Neural cell (in vitro differentiated cells): ENCODE measurements at regions not wholly inside any gene's neighbourhood (a gene's known extent, or its start where the extent isn't known, plus 50 kb on each side); places are given as distances from the start of the nearest gene placed in this dataset.

Source experiments
- H2AFZ ChIP-seq: fragments of 200-600, 300-800 bp; sonication (generic), shearing (Covaris generic); 2 replicates; pipeline ENCODE4 v1.6.0; 2014; ENCODE audit warnings: low read depth, mild to moderate bottlenecking, antibody characterized with exemption, low read length, moderate library complexity
- H3F3A ChIP-seq: fragments of 200-600 bp; shearing (Covaris generic); 2 replicates; pipeline ENCODE4 v1.6.1; 2016; ENCODE audit warnings: mild to moderate bottlenecking, moderate library complexity, mixed read lengths, antibody characterized with exemption, low read length; ENCODE audit not compliant: insufficient read depth, poor library complexity, severe bottlenecking
- H3K27ac ChIP-seq: fragments of 200-600, 300-800 bp; sonication (generic), shearing (Covaris generic); 2 replicates; pipeline ENCODE4 v1.5.1; 2014; ENCODE audit warnings: mild to moderate bottlenecking, low read length, moderate library complexity
- H3K27me3 ChIP-seq: fragments of 300-800, 200-600 bp; sonication (generic), shearing (Covaris generic); 2 replicates; pipeline ENCODE4 v1.6.0; 2014; ENCODE audit warnings: mild to moderate bottlenecking, low read depth, low read length, moderate library complexity; ENCODE audit not compliant: insufficient read depth
- H3K36me3 ChIP-seq: fragments of 300-800, 200-600 bp; sonication (generic), shearing (Covaris generic); 2 replicates; pipeline ENCODE4 v1.5.1; 2014; ENCODE audit warnings: mild to moderate bottlenecking, antibody characterized with exemption, low read length, moderate library complexity; ENCODE audit not compliant: insufficient read depth
- H3K4me2 ChIP-seq: fragments of 300-800, 200-600 bp; sonication (generic), shearing (Covaris generic); 2 replicates; pipeline ENCODE4 v1.6.0; 2014; ENCODE audit warnings: mild to moderate bottlenecking, low read length
- H3K4me3 ChIP-seq: fragments of 300-800, 200-600 bp; sonication (generic), shearing (Covaris generic); 2 replicates; pipeline ENCODE4 v1.5.1; 2014; ENCODE audit warnings: mild to moderate bottlenecking, low read length, moderate library complexity
- H3K79me2 ChIP-seq: fragments of 200-600 bp; shearing (Covaris generic); replicated peaks from 2 replicates; pipeline ENCODE4 v1.6.0; 2014; ENCODE audit warnings: mild to moderate bottlenecking, low read length, moderate library complexity; ENCODE audit not compliant: insufficient read depth
- H3K9ac ChIP-seq: fragments of 300-800, 200-600 bp; sonication (generic), shearing (Covaris generic); 2 replicates; pipeline ENCODE4 v1.6.1; 2016; ENCODE audit warnings: mild to moderate bottlenecking, low read length, mixed read lengths
- H3K9me2 ChIP-seq: fragments of 200-600 bp; shearing (Covaris generic); 2 replicates; pipeline ENCODE4 v1.6.1; 2016; ENCODE audit warnings: mild to moderate bottlenecking, low read length, mixed read lengths; ENCODE audit not compliant: insufficient read depth
- H3K9me3 ChIP-seq: fragments of 200-600, 300-800 bp; sonication (generic), shearing (Covaris generic); 2 replicates; pipeline ENCODE4 v1.6.1; 2016; ENCODE audit warnings: mild to moderate bottlenecking, mixed run types, low read length, moderate library complexity, mixed read lengths
- H4K20me1 ChIP-seq: fragments of 200-600 bp; shearing (Covaris generic); 2 replicates; pipeline ENCODE4 v1.6.1; 2016; ENCODE audit warnings: mild to moderate bottlenecking, mixed run types; ENCODE audit not compliant: insufficient read depth
- EP300 ChIP-seq: fragments of 450-650 bp; conservative IDR thresholded peaks from 2 replicates; pipeline ENCODE4 v1.6.1; 2014; ENCODE audit warnings: antibody characterized with exemption, mild to moderate bottlenecking, moderate library complexity; ENCODE audit not compliant: poor library complexity, severe bottlenecking
- EZH2 ChIP-seq: fragments of 200-600, 300-800 bp; shearing (Covaris generic), sonication (generic); IDR thresholded peaks from 2 replicates; pipeline ENCODE4 v1.6.1; 2014; ENCODE audit warnings: antibody characterized with exemption, low read length, borderline replicate concordance, mild to moderate bottlenecking; ENCODE audit not compliant: insufficient read depth, poor library complexity, severe bottlenecking
- MXI1 ChIP-seq: fragments of 450-650 bp; conservative IDR thresholded peaks from 2 replicates; pipeline ENCODE4 v1.6.1; 2014; ENCODE audit warnings: antibody characterized with exemption, mild to moderate bottlenecking; ENCODE audit not compliant: poor library complexity, severe bottlenecking
- POLR2AphosphoS5 ChIP-seq: IDR thresholded peaks from 2 replicates; pipeline ENCODE4 v1.6.1; 2012
- RAD21 ChIP-seq: fragments of 450-650 bp; conservative IDR thresholded peaks from 2 replicates; pipeline ENCODE4 v1.6.1; 2014; ENCODE audit warnings: antibody characterized with exemption, mild to moderate bottlenecking, moderate library complexity
- SMC3 ChIP-seq: fragments of 450-650 bp; conservative IDR thresholded peaks from 2 replicates; pipeline ENCODE4 v1.6.1; 2014; ENCODE audit warnings: antibody characterized with exemption, mild to moderate bottlenecking, moderate library complexity; ENCODE audit not compliant: poor library complexity
- TAF1 ChIP-seq: IDR thresholded peaks from 2 replicates; pipeline ENCODE4 v1.6.1; 2012; ENCODE audit warnings: low read depth
- TF ChIP-seq, protein P1 (sequence below): fragments of 450-650 bp; IDR thresholded peaks from 2 replicates; pipeline ENCODE4 v1.5.1; 2014; ENCODE audit warnings: antibody characterized with exemption, mild to moderate bottlenecking, moderate library complexity; ENCODE audit not compliant: poor library complexity, severe bottlenecking
- TF ChIP-seq, protein P2 (sequence below): IDR thresholded peaks from 2 replicates; pipeline ENCODE4 v1.6.1; 2012; ENCODE audit warnings: borderline replicate concordance

DNA sequence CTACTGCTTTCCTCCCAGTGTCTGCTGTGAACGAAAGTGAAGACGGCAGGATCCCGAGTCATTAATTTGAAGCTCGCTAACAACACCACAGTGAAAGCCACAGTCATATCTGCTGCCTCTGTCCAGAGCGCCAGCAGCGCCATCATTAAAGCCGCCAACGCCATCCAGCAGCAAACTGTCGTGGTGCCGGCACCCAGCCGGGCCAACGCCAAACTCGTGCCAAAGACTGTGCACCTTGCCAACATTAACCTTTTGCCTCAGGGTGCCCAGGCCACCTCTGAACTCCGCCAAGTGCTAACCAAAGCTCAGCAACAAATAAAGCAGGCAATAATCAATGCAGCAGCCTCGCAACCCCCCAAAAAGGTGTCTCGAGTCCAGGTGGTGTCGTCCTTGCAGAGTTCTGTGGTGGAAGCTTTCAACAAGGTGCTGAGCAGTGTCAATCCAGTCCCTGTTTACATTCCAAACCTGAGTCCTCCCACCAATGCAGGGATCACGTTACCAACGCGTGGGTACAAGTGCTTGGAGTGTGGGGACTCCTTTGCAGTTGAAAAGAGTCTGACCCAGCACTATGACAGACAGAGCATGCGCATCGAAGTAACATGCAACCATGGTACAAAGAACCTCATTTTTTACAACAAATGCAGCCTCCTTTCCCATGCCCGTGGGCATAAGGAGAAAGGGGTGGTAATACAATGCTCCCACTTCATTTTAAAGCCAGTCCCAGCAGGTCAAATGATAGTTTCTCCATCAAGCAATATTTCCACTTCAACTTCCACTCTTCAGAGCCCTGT, 94.8 kb upstream of the KCNMA1 start:
- TF ChIP-seq, protein P1, sequence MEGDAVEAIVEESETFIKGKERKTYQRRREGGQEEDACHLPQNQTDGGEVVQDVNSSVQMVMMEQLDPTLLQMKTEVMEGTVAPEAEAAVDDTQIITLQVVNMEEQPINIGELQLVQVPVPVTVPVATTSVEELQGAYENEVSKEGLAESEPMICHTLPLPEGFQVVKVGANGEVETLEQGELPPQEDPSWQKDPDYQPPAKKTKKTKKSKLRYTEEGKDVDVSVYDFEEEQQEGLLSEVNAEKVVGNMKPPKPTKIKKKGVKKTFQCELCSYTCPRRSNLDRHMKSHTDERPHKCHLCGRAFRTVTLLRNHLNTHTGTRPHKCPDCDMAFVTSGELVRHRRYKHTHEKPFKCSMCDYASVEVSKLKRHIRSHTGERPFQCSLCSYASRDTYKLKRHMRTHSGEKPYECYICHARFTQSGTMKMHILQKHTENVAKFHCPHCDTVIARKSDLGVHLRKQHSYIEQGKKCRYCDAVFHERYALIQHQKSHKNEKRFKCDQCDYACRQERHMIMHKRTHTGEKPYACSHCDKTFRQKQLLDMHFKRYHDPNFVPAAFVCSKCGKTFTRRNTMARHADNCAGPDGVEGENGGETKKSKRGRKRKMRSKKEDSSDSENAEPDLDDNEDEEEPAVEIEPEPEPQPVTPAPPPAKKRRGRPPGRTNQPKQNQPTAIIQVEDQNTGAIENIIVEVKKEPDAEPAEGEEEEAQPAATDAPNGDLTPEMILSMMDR, result no peak
- no peak for TF ChIP-seq MXI1
- TF ChIP-seq, protein P2, sequence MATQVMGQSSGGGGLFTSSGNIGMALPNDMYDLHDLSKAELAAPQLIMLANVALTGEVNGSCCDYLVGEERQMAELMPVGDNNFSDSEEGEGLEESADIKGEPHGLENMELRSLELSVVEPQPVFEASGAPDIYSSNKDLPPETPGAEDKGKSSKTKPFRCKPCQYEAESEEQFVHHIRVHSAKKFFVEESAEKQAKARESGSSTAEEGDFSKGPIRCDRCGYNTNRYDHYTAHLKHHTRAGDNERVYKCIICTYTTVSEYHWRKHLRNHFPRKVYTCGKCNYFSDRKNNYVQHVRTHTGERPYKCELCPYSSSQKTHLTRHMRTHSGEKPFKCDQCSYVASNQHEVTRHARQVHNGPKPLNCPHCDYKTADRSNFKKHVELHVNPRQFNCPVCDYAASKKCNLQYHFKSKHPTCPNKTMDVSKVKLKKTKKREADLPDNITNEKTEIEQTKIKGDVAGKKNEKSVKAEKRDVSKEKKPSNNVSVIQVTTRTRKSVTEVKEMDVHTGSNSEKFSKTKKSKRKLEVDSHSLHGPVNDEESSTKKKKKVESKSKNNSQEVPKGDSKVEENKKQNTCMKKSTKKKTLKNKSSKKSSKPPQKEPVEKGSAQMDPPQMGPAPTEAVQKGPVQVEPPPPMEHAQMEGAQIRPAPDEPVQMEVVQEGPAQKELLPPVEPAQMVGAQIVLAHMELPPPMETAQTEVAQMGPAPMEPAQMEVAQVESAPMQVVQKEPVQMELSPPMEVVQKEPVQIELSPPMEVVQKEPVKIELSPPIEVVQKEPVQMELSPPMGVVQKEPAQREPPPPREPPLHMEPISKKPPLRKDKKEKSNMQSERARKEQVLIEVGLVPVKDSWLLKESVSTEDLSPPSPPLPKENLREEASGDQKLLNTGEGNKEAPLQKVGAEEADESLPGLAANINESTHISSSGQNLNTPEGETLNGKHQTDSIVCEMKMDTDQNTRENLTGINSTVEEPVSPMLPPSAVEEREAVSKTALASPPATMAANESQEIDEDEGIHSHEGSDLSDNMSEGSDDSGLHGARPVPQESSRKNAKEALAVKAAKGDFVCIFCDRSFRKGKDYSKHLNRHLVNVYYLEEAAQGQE, result no peak
- TF ChIP-seq EZH2, result no peak
- no peak for TF ChIP-seq SMC3
- no peak for TF ChIP-seq RAD21
- no peak for TF ChIP-seq POLR2AphosphoS5
- TF ChIP-seq EP300, result no peak
- TF ChIP-seq TAF1, result no peak
- Histone ChIP-seq H4K20me1 (no peaks in the 10 kb centered on the region), H3K4me3 (no peak overlapping the region), H3K27me3 (no peaks in the 10 kb centered on the region), H2AFZ (no peak overlapping the region), H3K79me2 (no peaks in the 10 kb centered on the region), H3F3A (no peaks in the 10 kb centered on the region), H3K36me3 (no peaks in the 10 kb centered on the region), H3K4me2 (no peak overlapping the region), H3K9me3 (no peaks in the 10 kb centered on the region), H3K27ac (no peak overlapping the region), H3K9ac (no peak overlapping the region), H3K9me2 (no peaks in the 10 kb centered on the region)

DNA sequence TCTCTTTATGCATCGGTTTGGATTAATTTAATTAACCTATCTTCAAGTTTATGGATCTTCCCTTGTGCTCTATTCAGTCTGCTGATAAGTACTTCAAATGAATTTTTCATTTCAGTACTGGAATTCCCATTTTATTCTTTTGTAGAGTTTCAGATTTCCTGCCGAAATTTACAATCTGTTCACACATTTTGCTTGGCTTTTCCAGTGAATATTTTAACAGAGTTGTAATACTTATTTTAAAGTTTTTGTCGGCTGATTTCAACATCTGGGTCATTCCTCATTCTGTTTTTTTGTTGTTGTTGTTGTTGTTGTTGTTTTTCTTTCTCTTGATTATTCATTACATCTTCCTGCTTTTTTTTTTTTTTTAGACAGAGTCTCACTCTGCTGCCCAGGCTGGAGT, 89.9 kb upstream of the KCNMA1 start:
- Histone ChIP-seq H2AFZ (no peak overlapping the region), H3K4me2 (no peak overlapping the region), H3K9me2 (no peaks in the 10 kb centered on the region), H3K4me3 (no peak overlapping the region), H3K79me2 (no peaks in the 10 kb centered on the region), H3K27me3 (no peaks in the 10 kb centered on the region), H3K9ac (no peak overlapping the region), H3K9me3 (no peaks in the 10 kb centered on the region), H3K27ac (no peak overlapping the region), H3F3A (no peaks in the 10 kb centered on the region), H4K20me1 (no peaks in the 10 kb centered on the region), H3K36me3 (no peaks in the 10 kb centered on the region)
- TF ChIP-seq EZH2 (no peak), MXI1 (no peak), SMC3 (no peak), EP300 (no peak), POLR2AphosphoS5 (no peak), TAF1 (no peak), RAD21 (no peak)
- TF ChIP-seq, protein P1, result no peak
- TF ChIP-seq, protein P2, result no peak
